HG03139 (cell line): ENCODE measurements at regions not wholly inside any gene's neighbourhood (a gene's known extent, or its start where the extent isn't known, plus 50 kb on each side); places are given as distances from the start of the nearest gene placed in this dataset.
A peak's percentile ranks its signal among the peaks of the same experiment; 100 is the strongest.
"Not testable (repeated sequence)": the region's sequence is repeated elsewhere in the genome, so short reads cannot be mapped to it uniquely, and the experiment has no call there.

Source experiments
- ATAC-seq: cut with Tn5 transposase; IDR thresholded peaks from one replicate; pipeline ENCODE4 v1.9.1; 2021; ENCODE audit not compliant: unreplicated experiment

DNA sequence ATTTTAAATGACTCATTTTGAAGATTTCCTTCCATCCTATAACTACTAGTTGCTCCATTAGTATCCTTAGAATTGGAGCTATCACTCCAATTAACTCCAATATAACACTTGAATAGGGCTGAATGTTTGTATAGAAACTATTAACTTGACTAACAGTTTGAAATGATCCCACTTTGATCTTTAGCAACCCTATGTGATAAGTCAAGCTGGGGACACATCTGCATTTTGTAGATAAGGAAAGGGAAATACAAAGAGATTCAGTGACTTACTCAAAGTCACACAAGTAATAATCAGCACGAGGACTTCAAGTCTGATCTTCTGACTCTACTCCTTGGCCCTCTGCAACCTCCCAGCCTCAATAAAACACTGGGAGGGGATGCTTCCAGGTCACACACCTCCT is 101.1 kb downstream of the TMEM215 start:
- ATAC-seq: no peak

DNA sequence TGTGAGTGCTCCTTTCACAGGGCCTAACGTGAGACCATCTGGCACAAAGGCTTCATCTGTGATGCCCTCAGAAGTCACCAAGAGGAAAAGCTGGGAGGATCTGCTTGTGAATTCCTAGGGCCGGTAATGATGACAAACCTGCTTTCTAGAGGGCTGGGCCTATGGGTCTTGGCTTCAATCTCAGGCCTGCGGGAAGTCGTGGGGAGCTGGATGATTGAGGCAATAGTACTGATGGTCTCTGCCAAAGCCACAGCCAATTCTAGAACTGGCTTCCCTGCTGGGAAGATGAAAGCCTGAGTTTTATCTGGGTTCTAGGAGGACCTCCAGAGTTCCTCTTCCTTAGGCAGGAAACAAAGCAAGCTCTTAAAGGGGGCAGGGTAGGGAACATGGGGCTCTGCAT is 102.7 kb downstream of the TMEM215 start:
- ATAC-seq: no peak

DNA sequence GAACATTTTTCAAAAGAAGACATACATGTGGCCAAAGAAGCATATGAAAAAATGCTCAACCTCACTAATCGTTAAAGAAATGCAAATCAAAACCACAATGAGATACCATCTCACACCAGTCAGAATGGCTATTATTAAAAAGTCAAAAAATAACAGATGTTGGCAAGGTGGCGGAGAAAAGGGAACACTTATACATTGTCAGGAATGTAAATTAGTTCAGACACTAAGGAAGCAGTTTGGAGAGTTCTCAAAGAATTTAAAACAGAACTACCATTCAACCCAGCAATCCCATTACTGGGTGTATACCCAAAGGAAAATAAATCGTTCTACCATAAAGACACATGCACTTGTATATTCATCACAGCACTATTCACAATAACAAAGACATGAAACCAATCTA is 106.9 kb downstream of the APTX start:
- ATAC-seq: not testable (repeated sequence)

DNA sequence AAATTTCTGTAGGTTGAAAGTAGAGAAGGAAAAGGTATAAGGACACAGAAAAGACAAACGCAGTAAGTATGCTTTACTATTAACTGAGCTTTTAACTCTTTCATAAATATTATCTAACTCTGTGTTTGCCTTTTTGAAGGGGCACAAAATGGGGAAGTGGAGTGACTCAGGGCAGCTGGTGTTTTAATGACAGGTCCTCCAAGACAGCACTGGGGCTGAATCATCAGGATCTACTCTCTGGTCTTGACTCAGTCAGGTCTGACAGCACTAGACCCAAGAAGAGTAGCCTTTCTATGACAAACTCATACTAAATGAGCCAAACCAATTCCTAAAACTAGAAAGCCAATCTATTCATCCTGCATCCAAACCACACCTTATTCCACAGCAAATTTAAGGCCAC is 102.2 kb downstream of the APTX start:
- no peak for ATAC-seq

DNA sequence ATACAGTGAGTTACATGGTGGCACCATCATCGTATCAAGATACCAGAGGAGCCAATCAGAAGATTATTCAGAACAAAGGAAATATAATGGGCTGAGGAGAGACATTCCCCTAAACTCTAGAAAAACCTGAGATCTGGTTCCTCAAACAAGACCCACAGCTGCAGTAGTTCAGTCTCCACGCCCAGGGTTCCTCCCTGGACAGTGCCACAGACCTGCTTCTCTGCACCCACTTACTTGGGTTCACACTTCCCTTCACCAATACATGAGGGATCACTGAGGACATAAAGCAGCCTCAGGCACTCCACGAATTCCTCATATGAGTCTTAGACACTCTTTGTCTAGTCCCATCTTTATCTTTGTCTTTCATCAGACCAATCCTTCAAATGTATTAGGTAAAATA is 101.7 kb downstream of the APTX start:
- ATAC-seq: no peak

DNA sequence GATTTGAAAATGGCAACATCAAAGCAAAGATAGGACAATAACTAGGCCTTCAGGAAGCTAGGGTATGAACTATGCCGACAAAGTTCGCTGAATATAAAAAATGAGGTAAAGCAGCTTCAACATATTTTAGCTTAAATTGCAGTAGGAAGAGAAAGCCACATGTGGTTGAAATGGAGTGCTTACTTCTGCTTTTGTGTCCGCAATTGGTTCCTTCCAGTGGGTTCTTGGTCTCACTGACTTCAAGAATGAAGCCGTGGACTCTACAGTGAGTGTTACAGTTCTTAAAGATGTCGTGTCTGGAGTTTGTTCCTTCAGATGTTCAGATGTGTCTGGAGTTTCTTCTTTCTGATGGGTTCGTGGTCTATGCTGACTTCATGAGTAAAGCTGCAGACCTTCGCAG is 95.2 kb downstream of the APTX start:
- ATAC-seq: peak; percentile 88

DNA sequence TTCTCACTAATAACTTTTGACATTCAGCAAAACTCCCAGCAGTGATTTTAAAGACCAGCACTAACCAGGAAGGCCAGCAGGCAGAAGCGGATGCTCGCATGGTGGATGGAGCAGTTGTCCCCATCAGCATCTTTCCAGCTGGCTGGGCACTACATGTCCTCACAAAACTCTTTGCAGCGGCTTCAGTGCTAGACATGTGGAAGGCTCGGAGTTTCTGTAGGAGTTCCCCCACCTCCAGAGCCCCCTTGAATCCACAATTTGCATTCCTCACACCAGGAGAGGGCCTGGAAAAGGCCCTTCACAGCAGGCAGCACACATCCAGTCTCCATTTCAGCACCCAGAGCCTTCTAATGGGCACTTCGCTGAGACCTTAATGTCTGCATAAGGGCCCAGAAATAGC is 85.6 kb downstream of the APTX start:
- ATAC-seq: no peak

DNA sequence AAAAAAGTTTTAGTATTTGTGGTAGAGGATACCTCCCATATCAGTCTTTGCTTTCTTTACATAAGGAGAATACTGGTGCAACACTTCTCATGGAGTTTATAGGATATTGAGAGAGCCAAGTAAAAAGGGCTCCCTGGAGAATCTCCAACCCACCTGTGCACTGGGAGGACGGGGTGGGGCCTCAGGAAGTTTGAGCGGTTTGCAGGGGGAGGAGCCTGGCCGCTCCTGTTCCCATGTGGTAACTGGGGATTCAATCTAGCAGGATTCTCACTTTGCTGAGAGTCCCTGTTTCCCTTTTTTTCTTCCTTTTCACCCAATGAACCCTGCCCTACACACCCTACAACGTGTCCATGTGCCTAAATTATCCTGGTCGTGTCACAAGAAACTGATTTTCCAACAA is 82.8 kb downstream of the APTX start:
- no peak for ATAC-seq
